GM23338 (cell line): ENCODE measurements at regions not wholly inside any gene's neighbourhood (a gene's known extent, or its start where the extent isn't known, plus 50 kb on each side); places are given as distances from the start of the nearest gene placed in this dataset.

Experiments
- CREB1 ChIP-seq: fragments of 250-450 bp; sonication (Bioruptor Pico); IDR thresholded peaks from 2 replicates; pipeline ENCODE4 v1.5.0; 2020; ENCODE audit warnings: low read depth, mild to moderate bottlenecking, moderate library complexity
- EZH2phosphoT487 ChIP-seq: fragments of 200-600 bp; sonication (generic); IDR thresholded peaks from one replicate; pipeline ENCODE4 v1.8.1; 2018; ENCODE audit warnings: antibody characterized with exemption; ENCODE audit not compliant: unreplicated experiment
- POLR2AphosphoS5 ChIP-seq: IDR thresholded peaks from 2 replicates; pipeline ENCODE4 v1.6.1; 2016; ENCODE audit warnings: antibody characterized with exemption, low read depth
- TF ChIP-seq, protein P1 (sequence below), 2 experiments: fragments of 200-600 bp in 1 of 2; sonication (generic) in 1 of 2; conservative IDR thresholded peaks; 2 replicates each; pipeline versions ENCODE4 v1.5.1 to v1.6.1; 2016 to 2017; ENCODE audit warnings: antibody characterized with exemption in 2 of 2, low read depth in 2 of 2, mild to moderate bottlenecking in 2 of 2, moderate library complexity in 1 of 2
- TF ChIP-seq, protein P2 (sequence below): IDR thresholded peaks from one replicate; pipeline ENCODE4 v1.6.1; 2018; ENCODE audit warnings: antibody characterized with exemption; ENCODE audit not compliant: unreplicated experiment

DNA sequence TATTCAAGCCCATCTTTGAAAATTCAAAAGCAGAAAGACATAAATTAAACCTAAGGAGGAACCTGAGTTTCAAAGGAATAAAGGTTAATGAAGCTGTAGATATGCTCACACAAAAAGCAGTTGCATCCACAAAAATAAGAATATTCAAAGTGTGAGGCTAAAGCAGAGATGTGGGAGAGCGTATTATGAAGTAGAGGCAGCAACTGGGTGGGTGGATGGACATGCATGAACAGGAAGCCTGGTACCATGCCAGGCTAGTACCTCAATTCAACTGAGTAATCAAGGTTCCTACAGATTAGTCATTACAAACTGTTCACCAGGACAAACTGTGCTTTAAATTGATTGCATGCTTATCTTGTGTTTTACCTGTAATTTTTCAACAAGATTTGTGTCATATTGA is 330.0 kb upstream of the PKDCC start:
- TF ChIP-seq, protein P1, sequence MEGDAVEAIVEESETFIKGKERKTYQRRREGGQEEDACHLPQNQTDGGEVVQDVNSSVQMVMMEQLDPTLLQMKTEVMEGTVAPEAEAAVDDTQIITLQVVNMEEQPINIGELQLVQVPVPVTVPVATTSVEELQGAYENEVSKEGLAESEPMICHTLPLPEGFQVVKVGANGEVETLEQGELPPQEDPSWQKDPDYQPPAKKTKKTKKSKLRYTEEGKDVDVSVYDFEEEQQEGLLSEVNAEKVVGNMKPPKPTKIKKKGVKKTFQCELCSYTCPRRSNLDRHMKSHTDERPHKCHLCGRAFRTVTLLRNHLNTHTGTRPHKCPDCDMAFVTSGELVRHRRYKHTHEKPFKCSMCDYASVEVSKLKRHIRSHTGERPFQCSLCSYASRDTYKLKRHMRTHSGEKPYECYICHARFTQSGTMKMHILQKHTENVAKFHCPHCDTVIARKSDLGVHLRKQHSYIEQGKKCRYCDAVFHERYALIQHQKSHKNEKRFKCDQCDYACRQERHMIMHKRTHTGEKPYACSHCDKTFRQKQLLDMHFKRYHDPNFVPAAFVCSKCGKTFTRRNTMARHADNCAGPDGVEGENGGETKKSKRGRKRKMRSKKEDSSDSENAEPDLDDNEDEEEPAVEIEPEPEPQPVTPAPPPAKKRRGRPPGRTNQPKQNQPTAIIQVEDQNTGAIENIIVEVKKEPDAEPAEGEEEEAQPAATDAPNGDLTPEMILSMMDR (conservative IDR thresholded peaks at IDR 0.05; ENCODE audit: low read depth in 2 of 2), result no peak
- TF ChIP-seq, protein P2, sequence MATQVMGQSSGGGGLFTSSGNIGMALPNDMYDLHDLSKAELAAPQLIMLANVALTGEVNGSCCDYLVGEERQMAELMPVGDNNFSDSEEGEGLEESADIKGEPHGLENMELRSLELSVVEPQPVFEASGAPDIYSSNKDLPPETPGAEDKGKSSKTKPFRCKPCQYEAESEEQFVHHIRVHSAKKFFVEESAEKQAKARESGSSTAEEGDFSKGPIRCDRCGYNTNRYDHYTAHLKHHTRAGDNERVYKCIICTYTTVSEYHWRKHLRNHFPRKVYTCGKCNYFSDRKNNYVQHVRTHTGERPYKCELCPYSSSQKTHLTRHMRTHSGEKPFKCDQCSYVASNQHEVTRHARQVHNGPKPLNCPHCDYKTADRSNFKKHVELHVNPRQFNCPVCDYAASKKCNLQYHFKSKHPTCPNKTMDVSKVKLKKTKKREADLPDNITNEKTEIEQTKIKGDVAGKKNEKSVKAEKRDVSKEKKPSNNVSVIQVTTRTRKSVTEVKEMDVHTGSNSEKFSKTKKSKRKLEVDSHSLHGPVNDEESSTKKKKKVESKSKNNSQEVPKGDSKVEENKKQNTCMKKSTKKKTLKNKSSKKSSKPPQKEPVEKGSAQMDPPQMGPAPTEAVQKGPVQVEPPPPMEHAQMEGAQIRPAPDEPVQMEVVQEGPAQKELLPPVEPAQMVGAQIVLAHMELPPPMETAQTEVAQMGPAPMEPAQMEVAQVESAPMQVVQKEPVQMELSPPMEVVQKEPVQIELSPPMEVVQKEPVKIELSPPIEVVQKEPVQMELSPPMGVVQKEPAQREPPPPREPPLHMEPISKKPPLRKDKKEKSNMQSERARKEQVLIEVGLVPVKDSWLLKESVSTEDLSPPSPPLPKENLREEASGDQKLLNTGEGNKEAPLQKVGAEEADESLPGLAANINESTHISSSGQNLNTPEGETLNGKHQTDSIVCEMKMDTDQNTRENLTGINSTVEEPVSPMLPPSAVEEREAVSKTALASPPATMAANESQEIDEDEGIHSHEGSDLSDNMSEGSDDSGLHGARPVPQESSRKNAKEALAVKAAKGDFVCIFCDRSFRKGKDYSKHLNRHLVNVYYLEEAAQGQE, result no peak
- no peak for TF ChIP-seq POLR2AphosphoS5
- TF ChIP-seq CREB1, result no peak
- TF ChIP-seq EZH2phosphoT487, result no peak
